ENCODE measurements at regions not wholly inside any gene's neighbourhood (a gene's known extent, or its start where the extent isn't known, plus 50 kb on each side); places are given as distances from the start of the nearest gene placed in this dataset.

- no peak overlapping the region for H3K27ac ChIP-seq
- TF ChIP-seq CTCF (conservative IDR thresholded peaks at IDR 0.05), result no peak
Measured at GRCh38 chr20:60087563-60088105, 129.4 kb downstream of the CDH26 start.

GRCh38 chr20:60088236-60088635 lies 130.0 kb downstream of the CDH26 start:
- TF ChIP-seq CTCF (conservative IDR thresholded peaks at IDR 0.05), result no peak
- no peak overlapping the region for H3K27ac ChIP-seq

GRCh38 chr20:60090631-60091030 lies 132.4 kb downstream of the CDH26 start:
- no peak overlapping the region for H3K27ac ChIP-seq
- TF ChIP-seq CTCF (conservative IDR thresholded peaks at IDR 0.05), result no peak

- TF ChIP-seq CTCF (conservative IDR thresholded peaks at IDR 0.05), result no peak
- no peak overlapping the region for H3K27ac ChIP-seq
Measured at GRCh38 chr20:60091305-60091704, 133.1 kb downstream of the CDH26 start.

- TF ChIP-seq CTCF (conservative IDR thresholded peaks at IDR 0.05), result no peak
- no peak overlapping the region for H3K27ac ChIP-seq
Measured at GRCh38 chr20:60091861-60092260, 133.6 kb downstream of the CDH26 start.

- H3K27ac ChIP-seq, result no peak overlapping the region
- TF ChIP-seq CTCF (conservative IDR thresholded peaks at IDR 0.05), result no peak
Measured at GRCh38 chr20:60092729-60093128, 134.5 kb downstream of the CDH26 start.

- no peak for TF ChIP-seq CTCF (conservative IDR thresholded peaks at IDR 0.05)
- no peak overlapping the region for H3K27ac ChIP-seq
Measured at GRCh38 chr20:60095456-60095855, 137.2 kb downstream of the CDH26 start.
